ENCODE measurements at regions not wholly inside any gene's neighbourhood (a gene's known extent, or its start where the extent isn't known, plus 50 kb on each side); places are given as distances from the start of the nearest gene placed in this dataset.

DNA sequence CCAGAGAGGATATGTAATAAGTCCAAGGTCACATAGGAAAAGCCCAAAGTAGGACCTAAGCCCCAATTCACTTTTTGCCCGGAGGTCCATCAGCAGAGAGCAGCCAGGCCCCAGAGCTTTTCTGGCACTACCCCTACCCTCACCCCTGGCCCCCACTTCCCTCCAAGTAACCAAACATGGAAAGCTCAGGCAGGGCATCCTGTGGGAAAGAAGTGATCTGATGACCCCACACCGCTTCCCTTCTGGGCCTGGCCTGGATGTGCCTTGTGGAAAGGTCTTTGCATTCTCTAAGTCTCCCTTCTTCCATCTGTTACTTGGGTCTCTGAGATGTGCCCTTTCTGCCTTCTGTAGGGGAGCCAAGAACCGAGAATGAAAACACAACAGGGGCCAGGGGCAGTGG is 136.9 kb downstream of the TMEM132E start:
- Mint-ChIP-seq H3K4me3 (ENCODE audit: unreplicated experiment) (no peak overlapping the region), H3K27me3 (ENCODE audit: low read depth) (peaks cover 3% of the 10 kb centered on the region), H3K27ac (ENCODE audit: unreplicated experiment) (no peak overlapping the region), H3K4me1 (ENCODE audit: low read depth) (no peaks in the 10 kb centered on the region), H3K9me3 (ENCODE audit: low read depth) (no peaks in the 10 kb centered on the region), H3K36me3 (ENCODE audit: low read depth) (no peaks in the 10 kb centered on the region)
- TF ChIP-seq, protein P1, sequence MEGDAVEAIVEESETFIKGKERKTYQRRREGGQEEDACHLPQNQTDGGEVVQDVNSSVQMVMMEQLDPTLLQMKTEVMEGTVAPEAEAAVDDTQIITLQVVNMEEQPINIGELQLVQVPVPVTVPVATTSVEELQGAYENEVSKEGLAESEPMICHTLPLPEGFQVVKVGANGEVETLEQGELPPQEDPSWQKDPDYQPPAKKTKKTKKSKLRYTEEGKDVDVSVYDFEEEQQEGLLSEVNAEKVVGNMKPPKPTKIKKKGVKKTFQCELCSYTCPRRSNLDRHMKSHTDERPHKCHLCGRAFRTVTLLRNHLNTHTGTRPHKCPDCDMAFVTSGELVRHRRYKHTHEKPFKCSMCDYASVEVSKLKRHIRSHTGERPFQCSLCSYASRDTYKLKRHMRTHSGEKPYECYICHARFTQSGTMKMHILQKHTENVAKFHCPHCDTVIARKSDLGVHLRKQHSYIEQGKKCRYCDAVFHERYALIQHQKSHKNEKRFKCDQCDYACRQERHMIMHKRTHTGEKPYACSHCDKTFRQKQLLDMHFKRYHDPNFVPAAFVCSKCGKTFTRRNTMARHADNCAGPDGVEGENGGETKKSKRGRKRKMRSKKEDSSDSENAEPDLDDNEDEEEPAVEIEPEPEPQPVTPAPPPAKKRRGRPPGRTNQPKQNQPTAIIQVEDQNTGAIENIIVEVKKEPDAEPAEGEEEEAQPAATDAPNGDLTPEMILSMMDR (IDR thresholded peaks at IDR 0.05), result no peak
- no peak for DNase-seq (ENCODE audit: low spot score)

DNA sequence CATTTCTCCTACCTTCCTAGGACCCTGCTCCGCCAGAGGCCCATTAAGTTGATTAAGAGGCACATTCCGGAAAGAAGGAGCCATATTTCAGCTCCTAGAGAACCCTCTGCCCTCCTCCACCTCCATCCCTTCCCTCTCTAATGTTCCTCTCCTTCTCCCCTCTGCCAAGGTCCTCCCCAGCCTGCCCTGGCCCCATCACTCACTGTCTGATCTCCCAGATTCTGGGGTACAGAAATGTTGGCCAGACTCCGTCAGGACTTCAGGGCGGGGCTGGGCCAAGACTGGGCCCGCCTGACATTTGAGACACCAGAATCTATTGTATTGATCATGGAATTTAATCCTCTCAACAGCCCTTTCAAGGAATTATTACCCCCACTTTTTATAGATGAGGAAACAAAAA is 136.1 kb downstream of the TMEM132E start:
- Mint-ChIP-seq H3K9me3 (ENCODE audit: low read depth) (no peaks in the 10 kb centered on the region), H3K27me3 (ENCODE audit: low read depth) (peaks cover 6% of the 10 kb centered on the region), H3K4me1 (ENCODE audit: low read depth) (no peaks in the 10 kb centered on the region), H3K27ac (ENCODE audit: unreplicated experiment) (no peak overlapping the region), H3K36me3 (ENCODE audit: low read depth) (no peaks in the 10 kb centered on the region), H3K4me3 (ENCODE audit: unreplicated experiment) (no peak overlapping the region)
- DNase-seq (ENCODE audit: low spot score), result no peak
- TF ChIP-seq, protein P1 (IDR thresholded peaks at IDR 0.05), result no peak

DNA sequence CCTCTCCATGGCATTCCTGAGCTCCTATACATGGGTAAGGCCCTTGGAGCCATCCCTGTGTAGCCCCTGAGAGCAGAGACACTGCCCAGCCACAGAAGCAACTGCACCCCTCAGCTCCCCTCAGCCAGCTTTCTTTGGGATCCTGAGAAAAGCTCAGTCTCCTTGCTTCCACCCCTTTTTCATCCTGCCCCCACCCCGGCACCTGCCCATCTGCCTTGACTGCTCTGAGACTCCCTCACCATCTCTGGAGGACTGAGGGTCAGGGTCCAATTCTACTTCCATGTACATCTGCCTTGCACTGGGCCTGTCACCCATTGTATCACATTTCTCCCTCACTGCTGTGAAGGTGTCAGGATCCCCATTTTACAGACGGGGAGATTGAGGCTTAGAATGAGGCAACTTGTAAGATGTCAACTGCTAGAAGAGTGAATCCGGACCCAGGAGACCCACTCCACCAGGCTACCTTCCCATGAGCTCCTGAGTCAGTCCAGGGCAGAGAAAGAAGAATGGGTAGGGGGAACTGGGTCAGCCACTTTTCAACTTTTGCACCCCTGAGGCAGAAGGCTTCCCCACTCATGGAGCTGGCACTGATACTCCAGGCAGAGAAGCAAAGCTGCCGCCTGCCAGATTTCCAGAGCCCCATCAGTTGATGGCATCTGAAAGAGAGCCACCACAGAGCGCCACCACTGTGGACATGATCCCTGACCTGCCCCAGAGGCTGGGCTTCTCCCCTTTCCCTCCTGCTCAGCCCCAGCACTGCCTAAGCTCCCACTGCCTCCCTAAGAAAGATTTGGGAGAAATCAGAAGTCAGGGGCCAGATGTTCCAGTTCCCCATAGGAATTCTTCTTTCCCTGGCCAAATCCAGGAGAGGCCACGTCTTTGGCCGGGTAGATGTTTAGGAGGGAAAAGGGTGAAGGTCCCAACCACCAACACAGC is 135.4 kb downstream of the TMEM132E start:
- Mint-ChIP-seq H3K27me3 (ENCODE audit: low read depth) (peaks cover 6% of the 10 kb centered on the region), H3K9me3 (ENCODE audit: low read depth) (no peaks in the 10 kb centered on the region), H3K4me1 (ENCODE audit: low read depth) (no peaks in the 10 kb centered on the region), H3K4me3 (ENCODE audit: unreplicated experiment) (no peak overlapping the region), H3K27ac (ENCODE audit: unreplicated experiment) (no peak overlapping the region), H3K36me3 (ENCODE audit: low read depth) (no peaks in the 10 kb centered on the region)
- DNase-seq (ENCODE audit: low spot score), result no peak
- TF ChIP-seq, protein P1 (IDR thresholded peaks at IDR 0.05), result no peak

DNA sequence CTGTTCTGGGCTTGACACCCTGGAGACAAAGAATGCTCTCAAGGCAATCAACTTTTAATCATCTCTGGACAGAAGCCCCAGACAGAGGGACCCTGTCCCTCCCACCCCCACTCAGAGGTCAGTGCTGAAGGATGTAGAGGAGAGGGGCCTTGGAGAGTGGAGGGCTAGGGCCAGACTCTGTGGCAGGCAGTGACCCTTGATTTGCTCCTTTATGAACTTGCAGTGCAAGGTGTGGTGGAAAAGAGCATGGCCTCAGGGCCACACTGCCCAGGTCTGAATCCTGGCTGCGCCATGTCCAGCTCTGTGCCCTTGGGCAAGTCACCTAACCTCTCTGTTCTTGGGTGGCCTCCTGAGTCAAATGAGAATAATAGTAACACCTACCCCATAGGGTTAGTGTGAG is 134.3 kb downstream of the TMEM132E start:
- Mint-ChIP-seq H3K9me3 (ENCODE audit: low read depth) (no peaks in the 10 kb centered on the region), H3K4me1 (ENCODE audit: low read depth) (no peaks in the 10 kb centered on the region), H3K27me3 (ENCODE audit: low read depth) (peaks cover 6% of the 10 kb centered on the region), H3K27ac (ENCODE audit: unreplicated experiment) (no peak overlapping the region), H3K4me3 (ENCODE audit: unreplicated experiment) (no peak overlapping the region), H3K36me3 (ENCODE audit: low read depth) (no peaks in the 10 kb centered on the region)
- TF ChIP-seq, protein P1 (IDR thresholded peaks at IDR 0.05), result no peak
- no peak for DNase-seq (ENCODE audit: low spot score)

DNA sequence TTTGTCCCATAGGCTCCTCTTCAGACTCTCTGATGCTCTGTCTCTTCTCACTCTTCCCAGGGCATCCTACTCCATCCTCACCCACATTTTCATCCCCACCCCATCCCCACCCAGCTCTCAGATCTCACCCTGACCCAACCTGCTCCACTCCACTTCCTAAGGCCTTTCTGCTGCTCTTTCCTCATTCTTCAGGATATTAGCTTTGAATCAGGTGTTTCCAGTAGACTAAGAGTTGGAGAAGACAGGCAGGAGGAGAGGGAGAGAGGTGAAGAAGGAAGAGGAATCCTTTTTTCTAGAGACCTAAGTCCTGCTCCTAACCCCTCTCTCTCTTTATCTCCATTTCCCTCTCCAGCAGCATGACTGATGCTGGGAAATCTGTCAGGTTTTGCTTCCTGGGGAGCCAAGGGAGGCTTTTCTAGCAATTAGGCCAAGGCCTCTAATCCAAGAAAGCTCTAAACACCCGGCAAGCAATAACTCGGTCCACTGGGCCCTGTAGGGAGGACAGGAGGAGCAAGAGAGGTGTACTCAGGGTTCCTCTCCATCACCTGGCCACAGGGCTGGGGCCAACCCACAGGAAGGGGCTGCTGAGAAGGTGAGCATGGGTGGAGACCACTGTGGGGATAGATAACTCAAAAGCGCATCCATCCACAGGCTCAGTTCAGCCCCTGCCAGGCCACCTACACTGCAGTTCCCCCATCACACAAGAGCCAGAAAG is 133.3 kb downstream of the TMEM132E start:
- TF ChIP-seq, protein P1 (IDR thresholded peaks at IDR 0.05), result no peak
- H3K27ac Mint-ChIP-seq (ENCODE audit: unreplicated experiment), result no peak overlapping the region
- peaks cover 2% of the 10 kb centered on the region for H3K9me3 Mint-ChIP-seq (ENCODE audit: low read depth)
- no peaks in the 10 kb centered on the region for H3K36me3 Mint-ChIP-seq (ENCODE audit: low read depth)
- no peak for DNase-seq (ENCODE audit: low spot score)
- no peak overlapping the region for H3K4me3 Mint-ChIP-seq (ENCODE audit: unreplicated experiment)
- no peaks in the 10 kb centered on the region for H3K4me1 Mint-ChIP-seq (ENCODE audit: low read depth)
- H3K27me3 Mint-ChIP-seq (ENCODE audit: low read depth), result peaks cover 6% of the 10 kb centered on the region
